Astrocyte (in vitro differentiated cells and primary cell): ENCODE measurements at regions not wholly inside any gene's neighbourhood (a gene's known extent, or its start where the extent isn't known, plus 50 kb on each side); places are given as distances from the start of the nearest gene placed in this dataset.

ENCODE experiments used
- DNase-seq: peaks from one replicate; pipeline ENCODE4 v3.0.0-alpha.2; 2010; ENCODE audit warnings: low read depth
- FAIRE-seq: peaks from 2 replicates; lab custom pipeline; 2011; peaks lifted over from hg19 to GRCh38; lab: Jason Lieb, UNC
- H2AFZ ChIP-seq: 2 replicates; pipeline ENCODE4 v1.6.0; 2012; ENCODE audit warnings: low read depth, low read length, inconsistent platforms
- H3K27ac ChIP-seq: 2 replicates; pipeline ENCODE4 v1.5.1; 2011; ENCODE audit warnings: low read depth, low read length, inconsistent platforms
- H3K27me3 ChIP-seq: 2 replicates; pipeline ENCODE4 v1.6.0; 2011; ENCODE audit warnings: low read length, inconsistent platforms; ENCODE audit not compliant: insufficient read depth
- H3K36me3 ChIP-seq: 2 replicates; pipeline ENCODE4 v1.5.1; 2011; ENCODE audit warnings: low read length, inconsistent platforms; ENCODE audit not compliant: insufficient read depth
- H3K4me1 ChIP-seq: 2 replicates; pipeline ENCODE4 v1.5.1; 2011; ENCODE audit warnings: low read length, inconsistent platforms; ENCODE audit not compliant: insufficient read depth
- H3K4me2 ChIP-seq: 2 replicates; pipeline ENCODE4 v1.6.0; 2012; ENCODE audit warnings: low read length, inconsistent platforms
- H3K4me3 ChIP-seq: 2 replicates; pipeline ENCODE4 v1.5.1; 2011; ENCODE audit warnings: low read depth, mild to moderate bottlenecking, low read length, inconsistent platforms; ENCODE audit not compliant: insufficient read depth
- H3K79me2 ChIP-seq: 2 replicates; pipeline ENCODE4 v1.6.0; 2012; ENCODE audit warnings: mild to moderate bottlenecking, low read length, inconsistent platforms; ENCODE audit not compliant: insufficient read depth
- H3K9ac ChIP-seq: 2 replicates; pipeline ENCODE4 v1.6.0; 2012; ENCODE audit warnings: mild to moderate bottlenecking, low read length, inconsistent platforms
- H3K9me3 ChIP-seq: 2 replicates; pipeline ENCODE4 v1.5.1; 2012; ENCODE audit warnings: low read depth, mild to moderate bottlenecking, low read length, inconsistent platforms; ENCODE audit not compliant: insufficient read depth
- H4K20me1 ChIP-seq: 2 replicates; pipeline ENCODE4 v1.6.0; 2012; ENCODE audit warnings: low read length, inconsistent platforms; ENCODE audit not compliant: insufficient read depth
- H3K27ac Mint-ChIP-seq: one replicate; pipeline ENCODE4 v1.8.0; 2021; ENCODE audit warnings: mild to moderate bottlenecking, mixed read lengths; ENCODE audit not compliant: unreplicated experiment
- H3K27me3 Mint-ChIP-seq: one replicate; pipeline ENCODE4 v1.8.0; 2021; ENCODE audit warnings: low read depth, mixed read lengths; ENCODE audit not compliant: unreplicated experiment
- H3K36me3 Mint-ChIP-seq: one replicate; pipeline ENCODE4 v1.8.0; 2021; ENCODE audit warnings: low read depth, mixed read lengths; ENCODE audit not compliant: unreplicated experiment
- H3K4me1 Mint-ChIP-seq: one replicate; pipeline ENCODE4 v1.8.0; 2021; ENCODE audit warnings: low read depth, mixed read lengths; ENCODE audit not compliant: unreplicated experiment
- H3K4me3 Mint-ChIP-seq: one replicate; pipeline ENCODE4 v1.8.0; 2021; ENCODE audit warnings: mild to moderate bottlenecking, moderate library complexity, mixed read lengths; ENCODE audit not compliant: unreplicated experiment
- H3K9me3 Mint-ChIP-seq: one replicate; pipeline ENCODE4 v1.8.0; 2021; ENCODE audit warnings: mild to moderate bottlenecking, mixed read lengths; ENCODE audit not compliant: unreplicated experiment
- CTCF ChIP-seq: IDR thresholded peaks from 2 replicates; pipeline ENCODE4 v1.5.1; 2011; ENCODE audit warnings: low read depth, mild to moderate bottlenecking, inconsistent platforms, low read length, moderate library complexity; ENCODE audit not compliant: insufficient read depth
- EZH2 ChIP-seq: IDR thresholded peaks from 2 replicates; pipeline ENCODE4 v1.6.1; 2012; ENCODE audit warnings: mild to moderate bottlenecking, low read length, inconsistent platforms; ENCODE audit not compliant: insufficient read depth

GRCh38 chr6:135633573-135633972 lies 136.0 kb upstream of the AHI1 start:
- no peaks in the 10 kb centered on the region for H3K9me3 Mint-ChIP-seq
- peaks cover 3% of the 10 kb centered on the region for H3K4me1 Mint-ChIP-seq
- H3K36me3 ChIP-seq: no peaks in the 10 kb centered on the region
- TF ChIP-seq EZH2 (no peak), CTCF (no peak)
- H2AFZ ChIP-seq: no peak overlapping the region
- H3K4me2 ChIP-seq: no peak overlapping the region
- H3K27ac Mint-ChIP-seq: no peak overlapping the region
- no peak for DNase-seq
- H3K36me3 Mint-ChIP-seq: no peaks in the 10 kb centered on the region
- no peaks in the 10 kb centered on the region for H3K27me3 Mint-ChIP-seq
- H3K4me1 ChIP-seq: no peaks in the 10 kb centered on the region
- no peak overlapping the region for H3K4me3 Mint-ChIP-seq
- no peak overlapping the region for H3K4me3 ChIP-seq
- H3K27me3 ChIP-seq: no peaks in the 10 kb centered on the region
- no peak overlapping the region for H3K9ac ChIP-seq
- no peak for FAIRE-seq
- no peaks in the 10 kb centered on the region for H3K79me2 ChIP-seq
- no peaks in the 10 kb centered on the region for H3K9me3 ChIP-seq
- no peak overlapping the region for H3K27ac ChIP-seq
- no peaks in the 10 kb centered on the region for H4K20me1 ChIP-seq

- Mint-ChIP-seq H3K27ac (no peak overlapping the region), H3K27me3 (no peaks in the 10 kb centered on the region), H3K4me1 (no peaks in the 10 kb centered on the region), H3K36me3 (no peaks in the 10 kb centered on the region), H3K4me3 (no peak overlapping the region), H3K9me3 (no peaks in the 10 kb centered on the region)
- FAIRE-seq (no peak), DNase-seq (no peak)
- Histone ChIP-seq H3K4me1 (no peaks in the 10 kb centered on the region), H3K9me3 (no peaks in the 10 kb centered on the region), H3K79me2 (no peaks in the 10 kb centered on the region), H4K20me1 (no peaks in the 10 kb centered on the region), H3K4me3 (no peak overlapping the region), H3K9ac (no peak overlapping the region), H3K27me3 (no peaks in the 10 kb centered on the region), H2AFZ (no peak overlapping the region), H3K36me3 (no peaks in the 10 kb centered on the region), H3K4me2 (no peak overlapping the region), H3K27ac (no peak overlapping the region)
- no peak for TF ChIP-seq CTCF
- no peak for TF ChIP-seq EZH2
These were observed 140.2 kb upstream of the AHI1 start for GRCh38 chr6:135637701-135638100.

GRCh38 chr6:135638108-135638507 lies 140.6 kb upstream of the AHI1 start:
- Mint-ChIP-seq H3K27me3 (no peaks in the 10 kb centered on the region), H3K4me3 (no peak overlapping the region), H3K27ac (no peak overlapping the region), H3K9me3 (no peaks in the 10 kb centered on the region), H3K4me1 (no peaks in the 10 kb centered on the region), H3K36me3 (no peaks in the 10 kb centered on the region)
- H3K79me2 ChIP-seq: no peaks in the 10 kb centered on the region
- no peaks in the 10 kb centered on the region for H4K20me1 ChIP-seq
- H3K9me3 ChIP-seq: no peaks in the 10 kb centered on the region
- H3K36me3 ChIP-seq: no peaks in the 10 kb centered on the region
- H3K4me2 ChIP-seq: no peak overlapping the region
- no peak overlapping the region for H3K27ac ChIP-seq
- DNase-seq: no peak
- no peaks in the 10 kb centered on the region for H3K27me3 ChIP-seq
- no peak overlapping the region for H3K9ac ChIP-seq
- TF ChIP-seq CTCF (no peak), EZH2 (no peak)
- no peak for FAIRE-seq
- no peaks in the 10 kb centered on the region for H3K4me1 ChIP-seq
- H3K4me3 ChIP-seq: no peak overlapping the region
- H2AFZ ChIP-seq: no peak overlapping the region
